ENCODE measurements at regions not wholly inside any gene's neighbourhood (a gene's known extent, or its start where the extent isn't known, plus 50 kb on each side); places are given as distances from the start of the nearest gene placed in this dataset.

DNA sequence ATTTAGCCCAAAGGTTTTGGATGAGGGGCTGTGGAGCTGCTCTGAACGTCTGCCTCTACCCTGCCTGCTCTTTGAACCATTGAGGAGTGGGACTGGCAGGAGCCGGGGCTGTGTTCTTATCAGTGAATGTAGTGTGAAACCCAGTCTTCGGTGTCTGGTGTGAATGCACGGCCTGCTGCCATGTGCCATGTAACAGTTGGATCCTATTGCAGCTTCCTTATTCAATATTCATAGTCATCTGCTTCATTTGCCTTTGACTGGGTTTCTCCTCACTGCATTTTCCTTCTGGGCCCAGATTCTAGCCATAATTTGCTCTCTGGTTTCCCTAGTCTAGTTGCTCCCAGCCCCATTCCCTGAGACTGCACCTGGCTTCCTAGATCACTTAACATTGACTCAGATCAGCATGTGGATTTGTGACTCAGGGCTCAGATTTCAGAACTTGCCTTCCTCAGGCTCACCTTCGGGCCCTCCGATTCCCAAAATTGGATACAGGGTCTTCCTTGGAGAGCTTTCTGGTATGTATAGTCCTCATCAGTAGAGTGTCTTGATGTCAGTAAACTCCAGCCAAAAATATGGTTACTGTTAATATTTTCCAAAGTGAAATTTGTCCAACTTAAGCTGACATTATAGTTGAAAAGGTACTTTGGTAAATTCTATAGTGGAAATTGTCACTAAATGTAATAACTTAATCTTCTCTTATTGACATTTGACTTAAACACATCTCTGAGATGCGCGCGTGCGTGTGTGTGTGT, 94.0 kb upstream of the DDIT4L start:
- DNase-seq = no peak

GRCh38 chr4:100280807-100281206, 90.5 kb upstream of the DDIT4L start:
- no peak for DNase-seq

- DNase-seq = no peak
Observed at GRCh38 chr4:100278567-100278966, 88.3 kb upstream of the DDIT4L start.

- DNase-seq = no peak
Observed at GRCh38 chr4:100269446-100269845, 79.2 kb upstream of the DDIT4L start.

- DNase-seq = peak; percentile 47
Observed at GRCh38 chr4:100268789-100269188, 78.5 kb upstream of the DDIT4L start.

DNA sequence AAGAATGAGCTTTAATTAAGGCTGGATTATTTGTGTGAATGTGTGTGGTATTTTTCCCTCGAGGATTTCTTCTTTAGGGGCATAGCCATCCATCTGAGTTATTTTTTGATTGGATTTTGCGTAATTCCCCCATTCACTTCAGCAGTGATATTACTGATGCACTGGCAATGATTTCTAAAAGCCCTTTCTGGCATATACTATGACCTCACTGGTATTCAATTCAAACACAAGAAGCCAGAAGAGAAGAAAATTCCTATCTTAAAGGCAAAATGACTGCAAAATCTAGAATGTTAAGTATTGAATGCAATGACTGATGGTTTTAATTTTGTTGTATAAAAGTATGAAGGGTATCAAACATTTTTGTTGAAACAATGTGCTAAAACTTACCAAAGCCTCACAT, 71.1 kb upstream of the DDIT4L start:
- no peak for DNase-seq

GRCh38 chr4:100258675-100259074, 68.4 kb upstream of the DDIT4L start:
- no peak for DNase-seq

DNA sequence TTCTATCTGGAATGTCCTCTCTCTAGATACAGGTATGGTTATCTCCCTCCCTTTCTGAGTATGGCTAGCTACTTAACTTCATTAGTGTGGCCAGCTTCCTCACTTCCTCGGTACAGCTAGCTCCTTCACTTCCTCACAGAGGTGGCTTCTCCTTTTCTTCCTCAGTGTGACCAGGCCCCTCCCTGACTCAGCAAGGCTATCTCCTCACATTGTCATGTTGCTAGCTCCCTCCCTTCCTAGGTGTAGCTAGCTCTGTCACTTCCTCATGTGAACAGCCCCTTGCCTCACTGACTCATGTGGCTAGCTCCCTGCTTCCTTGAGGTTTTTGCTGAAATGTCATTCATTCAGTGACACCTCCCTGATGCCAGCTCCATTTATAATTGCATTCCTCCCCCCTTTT, 67.3 kb upstream of the DDIT4L start:
- DNase-seq = no peak

DNA sequence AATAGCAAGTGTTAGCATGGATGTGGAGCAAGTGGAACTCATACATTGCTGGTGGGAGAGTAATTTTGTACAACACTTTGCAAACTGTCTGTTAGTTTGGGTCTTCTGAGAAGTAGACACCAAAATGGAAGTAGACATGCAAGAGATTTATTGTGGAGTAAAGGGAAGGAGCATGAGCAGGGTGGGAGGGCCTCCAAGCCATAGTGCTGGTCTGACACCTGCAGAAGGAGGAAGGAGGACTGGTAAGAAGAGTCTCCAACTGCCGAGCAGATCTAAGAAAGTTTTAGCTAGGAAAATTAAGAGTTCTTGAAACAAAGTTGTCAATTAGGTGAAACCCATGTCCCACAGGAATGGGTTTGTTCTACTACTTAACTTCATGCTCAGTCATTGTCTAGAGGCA, 64.0 kb upstream of the DDIT4L start:
- no peak for DNase-seq

DNA sequence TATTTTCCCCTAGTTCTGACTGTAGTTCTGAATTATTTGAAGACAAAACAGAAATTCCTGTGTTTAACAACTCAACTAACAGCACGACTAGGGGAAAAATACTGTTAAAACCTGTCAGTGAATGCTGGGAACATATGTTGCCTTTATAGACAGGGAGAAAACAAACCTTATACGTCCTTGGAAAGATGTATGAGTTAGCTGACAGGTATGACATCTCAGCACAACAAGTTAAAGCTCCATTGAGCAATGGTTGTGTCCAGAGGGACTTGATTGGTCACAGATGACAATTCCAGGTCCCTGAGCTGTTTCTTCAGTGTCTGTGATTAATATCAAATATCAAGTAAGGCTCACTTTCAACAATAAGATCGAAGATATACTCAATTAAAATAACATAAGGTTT, 58.2 kb upstream of the DDIT4L start:
- DNase-seq = no peak

- no peak for DNase-seq
Observed at GRCh38 chr4:100246697-100247096, 56.4 kb upstream of the DDIT4L start.

DNA sequence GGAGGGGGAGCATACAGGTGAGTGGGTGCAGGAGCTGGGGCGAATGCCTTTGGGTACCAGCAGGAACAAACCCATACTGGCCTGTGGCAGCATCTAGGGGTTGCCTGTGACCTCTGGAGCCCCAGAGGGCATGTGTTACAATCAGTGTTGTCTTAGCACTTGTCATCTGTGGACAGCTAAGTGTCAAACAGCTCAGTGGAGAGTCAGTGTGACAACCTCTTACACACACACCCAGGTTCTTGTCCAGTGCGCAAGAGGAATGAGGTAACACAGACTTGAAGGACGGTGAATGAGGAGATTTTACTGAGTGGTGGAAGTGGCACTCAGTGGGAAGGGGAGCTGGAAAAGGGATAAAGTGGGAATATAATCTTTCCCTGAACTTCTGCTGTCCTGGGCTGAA, 54.1 kb upstream of the DDIT4L start:
- no peak for DNase-seq
